Iris pigment epithelial cell (primary cell): ENCODE measurements at regions not wholly inside any gene's neighbourhood (a gene's known extent, or its start where the extent isn't known, plus 50 kb on each side); places are given as distances from the start of the nearest gene placed in this dataset.

Source experiments
- DNase-seq: peaks from one replicate; pipeline ENCODE4 v3.0.0-alpha.2; 2011; ENCODE audit warnings: low read depth

GRCh38 chr3:151992326-151993041, 119.0 kb downstream of the SUCNR1 start:
- no peak for DNase-seq

- no peak for DNase-seq
Observed at GRCh38 chr3:151995091-151995490, 121.6 kb downstream of the SUCNR1 start.

- no peak for DNase-seq
Observed at GRCh38 chr3:151998744-151999143, 125.3 kb downstream of the SUCNR1 start.

- DNase-seq: no peak
Observed at GRCh38 chr3:151999936-152000335, 126.5 kb downstream of the SUCNR1 start.

- DNase-seq: no peak
Observed at GRCh38 chr3:152011812-152012735, 138.6 kb downstream of the SUCNR1 start.

- peak; percentile 51 for DNase-seq
Observed at GRCh38 chr3:152019508-152019907, 146.1 kb downstream of the SUCNR1 start.

- peak; percentile 52 for DNase-seq
Observed at GRCh38 chr3:152021951-152022461, 148.6 kb downstream of the SUCNR1 start.

GRCh38 chr3:152026033-152026556, 152.7 kb downstream of the SUCNR1 start:
- DNase-seq: peak; percentile 93

- DNase-seq: no peak
Observed at GRCh38 chr3:152030320-152030719, 156.9 kb downstream of the SUCNR1 start.

GRCh38 chr3:152031321-152031720, 157.9 kb downstream of the SUCNR1 start:
- DNase-seq: no peak

GRCh38 chr3:152037297-152037696, 163.9 kb downstream of the SUCNR1 start:
- DNase-seq: no peak

- no peak for DNase-seq
Observed at GRCh38 chr3:152037953-152038352, 164.5 kb downstream of the SUCNR1 start.

- DNase-seq: peak; percentile 21
Observed at GRCh38 chr3:152038490-152038889, 165.0 kb downstream of the SUCNR1 start.

GRCh38 chr3:152039887-152040286, 166.4 kb downstream of the SUCNR1 start:
- DNase-seq: no peak

- no peak for DNase-seq
Observed at GRCh38 chr3:152040319-152040718, 166.9 kb downstream of the SUCNR1 start.

GRCh38 chr3:152043620-152044019, 170.2 kb downstream of the SUCNR1 start:
- peak; percentile 26 for DNase-seq

- no peak for DNase-seq
Observed at GRCh38 chr3:152046280-152046679, 172.8 kb downstream of the SUCNR1 start.

GRCh38 chr3:152047465-152047864, 174.0 kb downstream of the SUCNR1 start:
- peak; percentile 90 for DNase-seq

- DNase-seq: no peak
Observed at GRCh38 chr3:152048831-152049230, 175.4 kb downstream of the SUCNR1 start.

- peak; percentile 86 for DNase-seq
Observed at GRCh38 chr3:152050903-152051302, 177.5 kb downstream of the SUCNR1 start.

- peak; percentile 95 for DNase-seq
Observed at GRCh38 chr3:152051501-152052404, 178.3 kb downstream of the SUCNR1 start.

GRCh38 chr3:152053866-152054265, 180.4 kb downstream of the SUCNR1 start:
- DNase-seq: no peak
